HG03039 (cell line): ENCODE measurements at regions not wholly inside any gene's neighbourhood (a gene's known extent, or its start where the extent isn't known, plus 50 kb on each side); places are given as distances from the start of the nearest gene placed in this dataset.
"Not testable (repeated sequence)": the region's sequence is repeated elsewhere in the genome, so short reads cannot be mapped to it uniquely, and the experiment has no call there.

ENCODE experiments used
- ATAC-seq: cut with Tn5 transposase; IDR thresholded peaks from one replicate; pipeline ENCODE4 v1.9.1; 2021; ENCODE audit warnings: mild to moderate bottlenecking, moderate library complexity; ENCODE audit not compliant: unreplicated experiment

- no peak for ATAC-seq
Observed at GRCh38 chr10:33913194-33913593, 578.7 kb upstream of the NRP1 start.

- ATAC-seq, result not testable (repeated sequence)
Observed at GRCh38 chr10:33909476-33909875, 575.0 kb upstream of the NRP1 start.

- ATAC-seq, result no peak
Observed at GRCh38 chr10:33901166-33901565, 566.7 kb upstream of the NRP1 start.

- no peak for ATAC-seq
Observed at GRCh38 chr10:33900596-33900995, 566.1 kb upstream of the NRP1 start.

- ATAC-seq, result no peak
Observed at GRCh38 chr10:33899578-33900531, 565.4 kb upstream of the NRP1 start.

- ATAC-seq, result no peak
Observed at GRCh38 chr10:33897291-33897752, 562.9 kb upstream of the NRP1 start.

- no peak for ATAC-seq
Observed at GRCh38 chr10:33893506-33893905, 559.0 kb upstream of the NRP1 start.

- ATAC-seq, result no peak
Observed at GRCh38 chr10:33889371-33889770, 554.9 kb upstream of the NRP1 start.

- no peak for ATAC-seq
Observed at GRCh38 chr10:33887188-33887587, 552.7 kb upstream of the NRP1 start.

DNA sequence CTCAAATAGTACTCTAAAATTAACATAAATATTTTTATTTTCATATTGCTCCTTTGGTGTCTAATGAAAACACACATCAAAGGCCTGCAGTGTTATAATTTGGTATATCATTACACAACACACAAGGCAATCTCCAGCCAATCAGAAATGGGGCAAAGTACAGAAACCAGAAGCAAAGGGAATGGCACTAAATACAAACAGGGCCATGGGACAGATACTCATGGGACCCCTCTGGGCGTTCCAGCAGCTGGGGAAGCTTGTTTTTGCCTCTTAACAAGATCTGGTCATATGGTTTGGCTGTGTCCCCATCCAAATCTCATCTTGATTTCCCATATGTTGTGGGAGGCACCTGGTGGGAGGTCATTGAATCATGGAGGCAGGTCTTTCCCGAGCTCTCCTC is 551.8 kb upstream of the NRP1 start:
- ATAC-seq, result no peak

- no peak for ATAC-seq
Observed at GRCh38 chr10:33884604-33885003, 550.1 kb upstream of the NRP1 start.

GRCh38 chr10:33883881-33884280 is 549.4 kb upstream of the NRP1 start:
- no peak for ATAC-seq

GRCh38 chr10:33882996-33883395 is 548.5 kb upstream of the NRP1 start:
- no peak for ATAC-seq

GRCh38 chr10:33880291-33880690 is 545.8 kb upstream of the NRP1 start:
- ATAC-seq, result no peak

GRCh38 chr10:33878238-33878786 is 543.8 kb upstream of the NRP1 start:
- ATAC-seq, result no peak

GRCh38 chr10:33876584-33877400 is 542.3 kb upstream of the NRP1 start:
- ATAC-seq, result no peak

DNA sequence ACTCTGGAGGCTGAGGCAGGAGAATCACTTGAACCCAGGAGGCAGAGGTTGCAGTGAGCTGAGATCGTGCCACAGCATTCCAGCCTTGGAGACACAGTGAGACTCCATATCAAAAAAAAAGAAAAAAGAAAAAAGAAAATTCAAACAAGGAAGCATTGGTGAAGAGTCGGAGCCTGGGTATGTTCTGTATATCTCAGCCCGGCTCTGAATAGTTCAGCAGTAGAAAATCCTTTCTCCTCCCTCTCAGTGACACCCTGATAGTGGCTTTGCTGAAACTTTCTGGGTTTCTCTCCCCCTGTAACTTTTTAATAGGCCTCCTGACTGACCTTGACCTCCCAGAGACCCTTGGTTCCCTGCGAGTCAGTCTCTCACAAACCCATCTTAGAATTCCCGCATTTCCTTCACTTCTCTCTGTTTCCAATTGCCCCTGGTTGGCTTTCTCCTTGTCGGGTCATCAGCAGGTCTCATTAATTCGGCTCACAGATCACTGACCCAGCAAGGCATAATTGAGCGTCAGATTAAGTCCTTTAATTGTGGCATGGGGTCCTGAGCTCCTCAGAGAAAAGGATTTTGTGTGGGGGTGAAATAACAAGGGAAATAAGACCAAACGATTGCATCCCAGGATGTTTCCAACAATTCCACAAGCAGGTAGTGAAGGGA is 541.6 kb upstream of the NRP1 start:
- ATAC-seq, result no peak

GRCh38 chr10:33871061-33871956 is 536.8 kb upstream of the NRP1 start:
- ATAC-seq, result no peak

- no peak for ATAC-seq
Observed at GRCh38 chr10:33869481-33869880, 535.0 kb upstream of the NRP1 start.

- no peak for ATAC-seq
Observed at GRCh38 chr10:33869028-33869427, 534.6 kb upstream of the NRP1 start.
